Upper lobe of left lung (tissue), 6 donors: ENCODE measurements at regions not wholly inside any gene's neighbourhood (a gene's known extent, or its start where the extent isn't known, plus 50 kb on each side); places are given as distances from the start of the nearest gene placed in this dataset.
"Not testable (repeated sequence)": the region's sequence is repeated elsewhere in the genome, so short reads cannot be mapped to it uniquely, and the experiment has no call there.

Source experiments
- ATAC-seq, 2 donors: fragments of 200-7000 bp; cut with Tn5 transposase; one replicate each; pipeline ENCODE4 v1.9.1; 2022; ENCODE audit warnings: mild to moderate bottlenecking in 2 of 2, moderate library complexity in 2 of 2; ENCODE audit not compliant: low FRiP score in 2 of 2
- DNase-seq, 2 donors: peaks; one replicate each; pipeline ENCODE4 v3.0.0-alpha.2; 2019 to 2020
- H3K27ac ChIP-seq, 4 donors: fragments of 200-600 bp; sonication (generic); one replicate each; pipeline ENCODE4 v1.5.1; 2016 to 2019
- H3K27me3 ChIP-seq, 4 donors: fragments of 200-600 bp; sonication (generic); one replicate each; pipeline ENCODE4 v1.5.1; 2017 to 2019
- H3K36me3 ChIP-seq, 4 donors: fragments of 200-600 bp; sonication (generic); one replicate each; pipeline ENCODE4 v1.5.1; 2016 to 2019
- H3K4me1 ChIP-seq, 4 donors: fragments of 200-600 bp; sonication (generic); one replicate each; pipeline ENCODE4 v1.5.1; 2018 to 2019
- H3K4me3 ChIP-seq, 4 donors: fragments of 200-600 bp; sonication (generic); one replicate each; pipeline ENCODE4 v1.5.1; 2017 to 2019; ENCODE audit warnings: mild to moderate bottlenecking in 2 of 4, moderate library complexity in 1 of 4
- H3K9me3 ChIP-seq, 4 donors: fragments of 200-600 bp; sonication (generic); one replicate each; pipeline ENCODE4 v1.5.1; 2018 to 2019
- CTCF ChIP-seq, 6 experiments: fragments of 450-650 bp in 4 of 6; fragments of 200-600 bp in 2 of 6; sonication (generic) in 2 of 6; IDR thresholded peaks; one replicate each; pipeline ENCODE4 v1.5.1; 2016 to 2019; ENCODE audit warnings: antibody characterized with exemption in 6 of 6
- EP300 ChIP-seq, 4 donors: sonication (generic); formaldehyde crosslinking; IDR thresholded peaks; one replicate each; pipeline ENCODE4 v1.5.1; 2017; ENCODE audit warnings: antibody characterized with exemption in 4 of 4, control low read depth in 2 of 4
- POLR2A ChIP-seq, 4 donors: fragments of 450-650 bp; IDR thresholded peaks; one replicate each; pipeline ENCODE4 v1.5.1; 2016 to 2017; ENCODE audit warnings: antibody characterized with exemption in 4 of 4, mild to moderate bottlenecking in 2 of 4
- POLR2AphosphoS5 ChIP-seq, 2 donors: sonication (generic); formaldehyde crosslinking; IDR thresholded peaks; one replicate each; pipeline ENCODE4 v1.5.1; 2017; ENCODE audit warnings: antibody characterized with exemption in 2 of 2
- WGBS, 2 donors: methylation state at CpG; one replicate each; pipeline ENCODE4 v1.1.5; 2017 to 2018; 5-methylcytosine and 5-hydroxymethylcytosine counted together
- donor health status: DM: no; HTN: no; CAD: no; lungs with moderate emphysema.
- donor health status: DM: no; HTN: yes; CAD: no; lungs with severe emphysema.

- ATAC-seq = no peak
- H3K36me3 ChIP-seq = no peaks in the 10 kb centered on the region
- WGBS, 2 donors = 57 to 65% methylated on average over 1 to 3 of the region's 3 CpGs
- no peaks in the 10 kb centered on the region for H3K4me1 ChIP-seq
- no peak for TF ChIP-seq POLR2A (IDR thresholded peaks at IDR 0.05)
- no peak for TF ChIP-seq POLR2AphosphoS5 (IDR thresholded peaks at IDR 0.05)
- TF ChIP-seq CTCF (IDR thresholded peaks at IDR 0.05) = no peak
- no peak for TF ChIP-seq EP300 (IDR thresholded peaks at IDR 0.05)
- H3K9me3 ChIP-seq = no peaks in the 10 kb centered on the region
- no peaks in the 10 kb centered on the region for H3K27me3 ChIP-seq
- DNase-seq = peak in 1 of 2 donors; percentile 14
- H3K4me3 ChIP-seq = no peak overlapping the region
- no peak overlapping the region for H3K27ac ChIP-seq
Measured at GRCh38 chr2:97348265-97348664, 235.3 kb downstream of the ANKRD36 start.

GRCh38 chr2:97344937-97345336, 232.0 kb downstream of the ANKRD36 start:
- H3K4me1 ChIP-seq, H3K36me3 ChIP-seq, DNase-seq, H3K4me3 ChIP-seq, ATAC-seq, H3K27me3 ChIP-seq, H3K9me3 ChIP-seq, H3K27ac ChIP-seq: not testable (repeated sequence)
- no CpG with 5 or more reads among the region's 4 CpGs for WGBS, 2 donors

- not testable (repeated sequence) for H3K4me3 ChIP-seq, H3K36me3 ChIP-seq, ATAC-seq, DNase-seq, H3K4me1 ChIP-seq, H3K9me3 ChIP-seq, H3K27ac ChIP-seq, H3K27me3 ChIP-seq
- no CpG with 5 or more reads among the region's 7 CpGs for WGBS, 2 donors
Measured at GRCh38 chr2:97333674-97334073, 220.7 kb downstream of the ANKRD36 start.

- H3K9me3 ChIP-seq, H3K27me3 ChIP-seq, H3K4me3 ChIP-seq, H3K4me1 ChIP-seq, H3K27ac ChIP-seq, ATAC-seq, DNase-seq, H3K36me3 ChIP-seq: not testable (repeated sequence)
- WGBS, 2 donors = no CpG with 5 or more reads among the region's 4 CpGs
Measured at GRCh38 chr2:97332184-97332583, 219.2 kb downstream of the ANKRD36 start.

- H3K27ac ChIP-seq, H3K36me3 ChIP-seq, H3K4me1 ChIP-seq, DNase-seq, H3K4me3 ChIP-seq, H3K9me3 ChIP-seq, H3K27me3 ChIP-seq, ATAC-seq: not testable (repeated sequence)
- no CpG with 5 or more reads among the region's 9 CpGs for WGBS, 2 donors
Measured at GRCh38 chr2:97321936-97322713, 209.2 kb downstream of the ANKRD36 start.

GRCh38 chr2:97315358-97315757, 202.4 kb downstream of the ANKRD36 start:
- DNase-seq, ATAC-seq: not testable (repeated sequence)

GRCh38 chr2:97312426-97312825, 199.5 kb downstream of the ANKRD36 start:
- DNase-seq, H3K27me3 ChIP-seq, H3K9me3 ChIP-seq, H3K27ac ChIP-seq, H3K36me3 ChIP-seq, H3K4me3 ChIP-seq, H3K4me1 ChIP-seq, ATAC-seq: not testable (repeated sequence)
- no CpG with 5 or more reads among the region's 3 CpGs for WGBS, 2 donors

More at GRCh38 chr2:97315358-97315757, 202.4 kb downstream of the ANKRD36 start:
- not testable (repeated sequence) for H3K9me3 ChIP-seq, H3K27me3 ChIP-seq, H3K27ac ChIP-seq, H3K4me3 ChIP-seq, H3K36me3 ChIP-seq, H3K4me1 ChIP-seq
- 94 to 98% methylated on average over 2 of the region's 4 CpGs for WGBS, 2 donors

GRCh38 chr2:97305426-97305825, 192.5 kb downstream of the ANKRD36 start:
- H3K4me3 ChIP-seq, H3K9me3 ChIP-seq, H3K27me3 ChIP-seq, H3K4me1 ChIP-seq, DNase-seq, H3K27ac ChIP-seq, H3K36me3 ChIP-seq, ATAC-seq: not testable (repeated sequence)
- WGBS, 2 donors = no CpG with 5 or more reads among the region's 5 CpGs

GRCh38 chr2:97302881-97303280, 189.9 kb downstream of the ANKRD36 start:
- peak in 1 of 2 donors; percentile 32 for DNase-seq
- H3K4me1 ChIP-seq, H3K9me3 ChIP-seq, H3K4me3 ChIP-seq, ATAC-seq, H3K27ac ChIP-seq, H3K36me3 ChIP-seq, H3K27me3 ChIP-seq: not testable (repeated sequence)
- WGBS, 2 donors = 18% methylated on average over 7 of the region's 8 CpGs; no CpG with 5 or more reads in 1 of the 2 donors

GRCh38 chr2:97301771-97302170, 188.8 kb downstream of the ANKRD36 start:
- not testable (repeated sequence) for H3K27ac ChIP-seq, H3K4me3 ChIP-seq, ATAC-seq, H3K9me3 ChIP-seq, H3K36me3 ChIP-seq, H3K4me1 ChIP-seq, H3K27me3 ChIP-seq, DNase-seq
- WGBS, 2 donors = no CpG with 5 or more reads among the region's 3 CpGs
